SK-N-MC (cell line): ENCODE measurements at regions not wholly inside any gene's neighbourhood (a gene's known extent, or its start where the extent isn't known, plus 50 kb on each side); places are given as distances from the start of the nearest gene placed in this dataset.

Experiments
- EZH2 ChIP-seq: fragments of 200-600 bp; sonication (generic); IDR thresholded peaks from one replicate; pipeline ENCODE4 v1.6.1; 2017; ENCODE audit warnings: antibody characterized with exemption
- POLR2AphosphoS5 ChIP-seq: IDR thresholded peaks from 2 replicates; pipeline ENCODE4 v1.6.1; 2012; ENCODE audit warnings: mild to moderate bottlenecking, low read depth, low read length, borderline replicate concordance

DNA sequence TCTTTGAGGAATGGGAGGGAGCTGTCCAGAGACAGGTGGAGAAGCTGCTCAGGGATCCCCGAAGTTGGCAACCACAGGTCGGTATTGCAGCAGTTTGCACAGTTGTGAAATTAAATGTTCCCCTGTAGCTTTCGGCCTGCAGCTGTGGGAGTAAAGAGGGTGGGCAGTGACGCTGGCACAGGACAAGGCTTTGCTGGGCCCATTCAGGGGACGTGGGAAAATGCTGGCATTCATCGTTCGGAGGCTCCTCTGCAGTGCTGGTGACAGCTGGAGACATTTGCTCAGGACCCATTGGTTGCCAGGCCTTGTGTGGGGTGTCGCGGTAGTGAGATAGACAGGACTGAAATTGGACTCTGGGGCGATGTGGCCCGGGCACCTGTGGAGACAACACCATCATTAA, 173.7 kb downstream of the MYCN start:
- TF ChIP-seq POLR2AphosphoS5 (no peak), EZH2 (no peak)
